ENCODE measurements at regions not wholly inside any gene's neighbourhood (a gene's known extent, or its start where the extent isn't known, plus 50 kb on each side); places are given as distances from the start of the nearest gene placed in this dataset.

DNA sequence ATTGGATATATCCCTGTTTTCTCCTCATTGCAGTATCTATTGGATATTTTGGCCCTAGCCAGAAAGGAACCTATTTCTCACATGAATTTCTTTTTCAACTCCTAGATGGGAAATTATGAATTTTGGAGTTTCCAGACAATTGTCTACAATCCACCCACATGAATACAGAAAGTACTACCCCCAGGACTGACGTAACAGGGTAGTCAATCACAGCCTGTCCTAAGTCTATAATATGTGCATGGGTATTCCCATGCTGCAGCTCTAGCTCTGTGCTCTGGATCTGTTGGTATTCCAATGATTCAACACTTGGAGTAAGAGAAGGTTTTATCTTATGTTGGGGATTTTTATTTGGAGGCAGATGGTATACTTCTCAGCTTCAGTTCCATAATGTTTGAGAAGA is 393.1 kb upstream of the ARRDC4 start:
- TF ChIP-seq, protein P1, sequence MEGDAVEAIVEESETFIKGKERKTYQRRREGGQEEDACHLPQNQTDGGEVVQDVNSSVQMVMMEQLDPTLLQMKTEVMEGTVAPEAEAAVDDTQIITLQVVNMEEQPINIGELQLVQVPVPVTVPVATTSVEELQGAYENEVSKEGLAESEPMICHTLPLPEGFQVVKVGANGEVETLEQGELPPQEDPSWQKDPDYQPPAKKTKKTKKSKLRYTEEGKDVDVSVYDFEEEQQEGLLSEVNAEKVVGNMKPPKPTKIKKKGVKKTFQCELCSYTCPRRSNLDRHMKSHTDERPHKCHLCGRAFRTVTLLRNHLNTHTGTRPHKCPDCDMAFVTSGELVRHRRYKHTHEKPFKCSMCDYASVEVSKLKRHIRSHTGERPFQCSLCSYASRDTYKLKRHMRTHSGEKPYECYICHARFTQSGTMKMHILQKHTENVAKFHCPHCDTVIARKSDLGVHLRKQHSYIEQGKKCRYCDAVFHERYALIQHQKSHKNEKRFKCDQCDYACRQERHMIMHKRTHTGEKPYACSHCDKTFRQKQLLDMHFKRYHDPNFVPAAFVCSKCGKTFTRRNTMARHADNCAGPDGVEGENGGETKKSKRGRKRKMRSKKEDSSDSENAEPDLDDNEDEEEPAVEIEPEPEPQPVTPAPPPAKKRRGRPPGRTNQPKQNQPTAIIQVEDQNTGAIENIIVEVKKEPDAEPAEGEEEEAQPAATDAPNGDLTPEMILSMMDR (IDR thresholded peaks at IDR 0.05; ENCODE audit: low read length), result no peak
- TF ChIP-seq EZH2phosphoT487 (IDR thresholded peaks at IDR 0.05; ENCODE audit: low read length), result no peak

Data from MM.1S (cell line).